ENCODE measurements at regions not wholly inside any gene's neighbourhood (a gene's known extent, or its start where the extent isn't known, plus 50 kb on each side); places are given as distances from the start of the nearest gene placed in this dataset.

DNA sequence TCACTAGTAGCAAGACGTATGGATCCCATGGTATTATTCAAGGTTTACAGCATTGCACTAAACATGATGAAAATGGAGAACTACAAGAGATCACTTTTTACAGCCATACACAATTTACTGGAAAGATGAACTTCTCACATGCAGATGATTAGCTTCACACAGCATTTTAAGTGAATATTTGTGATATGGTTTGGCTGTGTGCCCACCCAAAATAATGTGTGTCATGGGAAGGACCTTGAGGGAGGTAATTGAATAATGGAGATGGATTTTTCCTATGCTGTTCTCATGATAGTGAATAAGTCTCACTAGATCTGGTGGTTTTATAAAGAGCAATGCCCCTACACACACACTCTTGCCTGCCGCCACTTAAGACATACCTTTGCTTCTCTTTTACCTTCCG is 662.0 kb upstream of the CCDC54 start:
- no peak for DNase-seq
- Histone ChIP-seq H3K4me1 (no peaks in the 10 kb centered on the region), H3K36me3 (no peaks in the 10 kb centered on the region), H3K27ac (no peak overlapping the region), H3K9me3 (no peaks in the 10 kb centered on the region), H3K9ac (ENCODE audit: low read depth in 2 of 2, low read length in 2 of 2) (no peak overlapping the region), H3K27me3 (no peaks in the 10 kb centered on the region), H3K4me3 (no peak overlapping the region)
- intact Hi-C loops (cut with DNase I) = no loop called here
- TF ChIP-seq CTCF (IDR thresholded peaks at IDR 0.05) = no peak

- Histone ChIP-seq H3K9ac (ENCODE audit: low read depth in 2 of 2, low read length in 2 of 2) (no peak overlapping the region), H3K27me3 (no peaks in the 10 kb centered on the region), H3K9me3 (no peaks in the 10 kb centered on the region), H3K4me1 (no peaks in the 10 kb centered on the region), H3K4me3 (no peak overlapping the region), H3K36me3 (no peaks in the 10 kb centered on the region), H3K27ac (no peak overlapping the region)
- TF ChIP-seq CTCF (IDR thresholded peaks at IDR 0.05) = no peak
- intact Hi-C loops (cut with DNase I) = no loop called here
- no peak for DNase-seq
Observed at GRCh38 chr3:106717178-106717780, 660.0 kb upstream of the CCDC54 start.

DNA sequence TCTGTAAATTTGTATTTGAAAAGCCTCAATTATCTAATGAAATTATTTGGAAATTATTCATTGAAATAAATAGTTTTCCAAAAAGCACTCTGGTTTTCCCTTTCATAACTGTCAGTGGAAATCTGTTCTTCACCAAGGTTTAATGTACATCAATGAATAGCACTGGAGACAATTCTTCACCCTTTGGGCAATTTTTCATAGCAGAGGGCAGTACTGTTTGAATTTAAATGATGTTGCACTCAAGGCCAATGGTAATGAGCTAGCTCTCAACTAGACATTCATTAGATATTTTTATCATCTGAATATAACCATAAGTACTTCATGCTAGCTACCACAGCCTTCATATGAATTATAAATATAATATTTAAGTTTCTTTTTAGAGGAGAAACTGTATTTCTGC is 658.2 kb upstream of the CCDC54 start:
- H3K27ac ChIP-seq = no peak overlapping the region
- no peak for TF ChIP-seq CTCF (IDR thresholded peaks at IDR 0.05)
- H3K27me3 ChIP-seq = no peaks in the 10 kb centered on the region
- intact Hi-C loops (cut with DNase I) = no loop called here
- no peaks in the 10 kb centered on the region for H3K9me3 ChIP-seq
- no peaks in the 10 kb centered on the region for H3K36me3 ChIP-seq
- no peak for DNase-seq
- H3K4me3 ChIP-seq = no peak overlapping the region
- H3K9ac ChIP-seq (ENCODE audit: low read depth in 2 of 2, low read length in 2 of 2) = no peak overlapping the region
- no peaks in the 10 kb centered on the region for H3K4me1 ChIP-seq

GRCh38 chr3:106719583-106719982 is 657.7 kb upstream of the CCDC54 start:
- no peaks in the 10 kb centered on the region for H3K9me3 ChIP-seq
- intact Hi-C loops (cut with DNase I) = no loop called here
- H3K9ac ChIP-seq (ENCODE audit: low read depth in 2 of 2, low read length in 2 of 2) = no peak overlapping the region
- H3K36me3 ChIP-seq = no peaks in the 10 kb centered on the region
- no peak for DNase-seq
- no peak overlapping the region for H3K4me3 ChIP-seq
- H3K27me3 ChIP-seq = no peaks in the 10 kb centered on the region
- H3K4me1 ChIP-seq = no peaks in the 10 kb centered on the region
- TF ChIP-seq CTCF (IDR thresholded peaks at IDR 0.05) = no peak
- H3K27ac ChIP-seq = no peak overlapping the region

GRCh38 chr3:106720510-106720909 is 656.7 kb upstream of the CCDC54 start:
- H3K27me3 ChIP-seq = no peaks in the 10 kb centered on the region
- no peaks in the 10 kb centered on the region for H3K9me3 ChIP-seq
- H3K9ac ChIP-seq (ENCODE audit: low read depth in 2 of 2, low read length in 2 of 2) = no peak overlapping the region
- no peaks in the 10 kb centered on the region for H3K36me3 ChIP-seq
- no peak overlapping the region for H3K27ac ChIP-seq
- intact Hi-C loops (cut with DNase I) = no loop called here
- no peak overlapping the region for H3K4me3 ChIP-seq
- no peak for TF ChIP-seq CTCF (IDR thresholded peaks at IDR 0.05)
- no peaks in the 10 kb centered on the region for H3K4me1 ChIP-seq
- DNase-seq = no peak

All from colonic mucosa (tissue), 4 donors.